Activated CD4-positive, alpha-beta T cell treated with anti-CD3 and anti-CD28 coated beads, Interleukin-2, amount 50 U/mL, for 24 hours (primary cell): ENCODE measurements at regions not wholly inside any gene's neighbourhood (a gene's known extent, or its start where the extent isn't known, plus 50 kb on each side); places are given as distances from the start of the nearest gene placed in this dataset.
"Not testable (repeated sequence)": the region's sequence is repeated elsewhere in the genome, so short reads cannot be mapped to it uniquely, and the experiment has no call there.

Experiments
- DNase-seq, 2 donors: peaks; one replicate each; pipeline ENCODE4 v3.0.0-alpha.2; 2020; ENCODE audit warnings: low read depth in 1 of 2, low spot score in 1 of 2

- DNase-seq: no peak
These were observed 62.6 kb downstream of the DUSP6 start for GRCh38 chr12:89289720-89290119.

- DNase-seq: no peak
These were observed 63.3 kb downstream of the DUSP6 start for GRCh38 chr12:89288959-89289358.

GRCh38 chr12:89286501-89286900 is 65.8 kb downstream of the DUSP6 start:
- DNase-seq: no peak

DNA sequence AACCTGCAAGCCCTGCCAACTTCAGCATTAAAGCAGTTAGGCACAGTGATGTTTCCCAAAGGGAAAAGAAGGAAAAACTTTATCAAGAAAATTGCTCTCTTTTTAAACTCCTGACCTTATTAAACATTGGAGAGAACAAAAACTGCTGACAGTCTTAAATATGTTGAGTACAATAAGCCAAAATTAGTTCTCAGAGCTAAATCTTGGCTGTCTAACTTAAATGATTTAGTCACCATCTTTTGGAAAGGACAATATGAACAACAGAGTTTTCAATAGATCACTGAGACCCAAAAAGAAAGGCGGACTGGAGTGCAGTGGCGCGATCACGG is 70.8 kb downstream of the DUSP6 start:
- DNase-seq: no peak

DNA sequence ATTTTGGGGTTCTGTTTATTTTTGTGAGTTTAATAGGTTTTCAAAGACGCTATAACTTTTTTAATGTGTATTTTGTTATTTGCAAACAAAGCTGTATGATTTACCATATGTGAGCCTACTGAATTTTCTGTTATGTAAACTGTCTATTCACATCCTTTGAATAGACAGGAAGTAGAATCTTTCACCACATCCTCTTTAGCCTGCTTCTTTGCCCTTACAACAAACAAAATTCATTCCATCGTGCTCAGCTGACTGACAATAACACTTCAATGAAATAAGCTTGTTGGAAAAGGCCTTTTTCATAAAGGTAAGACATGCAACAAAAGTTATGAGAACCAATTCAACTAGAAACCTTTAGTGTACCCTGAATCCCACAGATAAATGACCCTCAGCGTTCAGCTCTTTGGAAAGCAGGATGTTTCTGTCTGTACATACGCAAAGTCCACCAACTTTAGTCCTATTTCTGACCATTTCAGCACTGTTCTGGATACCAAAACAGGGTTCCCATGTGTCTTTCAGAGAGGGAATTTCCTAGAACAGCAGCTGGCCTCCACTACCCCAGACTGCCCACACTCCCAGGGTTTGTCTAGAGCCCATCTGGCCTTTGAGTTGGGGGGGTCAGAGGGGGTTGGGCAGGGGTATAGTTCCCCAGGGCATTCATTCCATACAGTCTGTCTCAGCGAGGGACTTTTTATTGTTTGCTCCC is 71.3 kb downstream of the DUSP6 start:
- no peak for DNase-seq

GRCh38 chr12:89279499-89279898 is 72.8 kb downstream of the DUSP6 start:
- DNase-seq: no peak

GRCh38 chr12:89278862-89279261 is 73.4 kb downstream of the DUSP6 start:
- no peak for DNase-seq

DNA sequence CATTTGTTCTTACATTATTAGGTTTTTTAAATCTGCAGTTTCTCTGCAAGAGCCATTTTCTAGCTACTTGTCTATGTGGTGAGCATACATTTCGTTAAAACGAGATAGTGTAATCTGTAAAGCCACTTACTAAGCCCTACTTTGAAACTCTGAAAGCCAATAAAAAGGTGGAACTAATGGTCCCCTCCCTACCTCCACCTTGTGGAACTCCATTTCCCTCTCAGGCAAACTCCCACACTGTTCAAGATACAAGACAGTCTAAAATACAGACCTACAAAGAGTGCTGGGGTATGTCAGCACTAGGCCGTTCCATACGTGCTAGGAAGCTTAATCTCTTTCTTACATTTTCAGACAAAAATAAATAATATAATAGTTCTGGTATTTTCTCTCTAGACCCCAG is 74.1 kb downstream of the DUSP6 start:
- DNase-seq: no peak

DNA sequence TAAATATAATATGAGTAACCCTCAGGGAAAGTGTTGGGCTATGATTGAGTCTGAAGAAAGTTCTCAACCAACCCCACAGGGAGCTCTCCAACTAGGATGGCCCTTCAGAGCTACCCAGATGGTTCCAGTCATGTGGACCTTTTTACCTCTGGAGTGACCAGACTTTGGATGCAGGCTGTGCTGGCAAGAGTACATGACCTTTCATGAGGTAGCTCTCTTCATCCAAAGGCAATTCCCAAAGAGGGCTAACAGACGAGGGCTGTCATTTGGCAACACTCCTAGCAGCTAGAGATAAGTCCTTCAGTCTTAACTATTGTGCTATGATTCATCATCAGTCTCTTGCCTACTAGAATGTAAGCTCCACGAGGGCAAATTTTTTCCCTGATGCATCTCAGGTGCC is 75.4 kb downstream of the DUSP6 start:
- no peak for DNase-seq

DNA sequence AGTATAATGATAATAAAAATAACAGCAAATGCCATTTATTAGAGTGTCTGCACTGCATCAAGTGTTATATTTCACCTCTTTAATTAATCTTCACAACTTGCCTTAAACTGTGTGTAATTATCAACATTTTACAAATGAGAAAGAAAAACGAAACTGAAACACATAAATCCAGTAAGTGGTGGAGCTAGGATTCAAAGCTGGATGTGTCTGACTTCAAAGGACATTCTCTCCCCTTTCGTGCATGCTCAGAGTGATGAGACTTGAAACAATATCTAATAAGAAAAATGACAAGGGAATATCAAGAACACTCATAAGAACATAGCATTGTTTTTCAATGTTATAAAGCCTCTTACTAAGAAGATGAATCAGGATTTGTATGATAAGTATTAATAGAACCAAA is 78.8 kb downstream of the DUSP6 start:
- no peak for DNase-seq

- DNase-seq: no peak
These were observed 81.8 kb downstream of the DUSP6 start for GRCh38 chr12:89270548-89270947.

GRCh38 chr12:89269174-89269573 is 83.1 kb downstream of the DUSP6 start:
- DNase-seq: no peak

- DNase-seq: no peak
These were observed 84.9 kb downstream of the DUSP6 start for GRCh38 chr12:89267404-89267803.

- DNase-seq: not testable (repeated sequence)
These were observed 85.6 kb downstream of the DUSP6 start for GRCh38 chr12:89266574-89267188.

- DNase-seq: no peak
These were observed 87.5 kb downstream of the DUSP6 start for GRCh38 chr12:89264837-89265236.

- DNase-seq: no peak
These were observed 88.4 kb downstream of the DUSP6 start for GRCh38 chr12:89263900-89264299.

GRCh38 chr12:89262855-89263552 is 89.3 kb downstream of the DUSP6 start:
- DNase-seq: no peak

- DNase-seq: no peak
These were observed 90.3 kb downstream of the DUSP6 start for GRCh38 chr12:89261982-89262381.

DNA sequence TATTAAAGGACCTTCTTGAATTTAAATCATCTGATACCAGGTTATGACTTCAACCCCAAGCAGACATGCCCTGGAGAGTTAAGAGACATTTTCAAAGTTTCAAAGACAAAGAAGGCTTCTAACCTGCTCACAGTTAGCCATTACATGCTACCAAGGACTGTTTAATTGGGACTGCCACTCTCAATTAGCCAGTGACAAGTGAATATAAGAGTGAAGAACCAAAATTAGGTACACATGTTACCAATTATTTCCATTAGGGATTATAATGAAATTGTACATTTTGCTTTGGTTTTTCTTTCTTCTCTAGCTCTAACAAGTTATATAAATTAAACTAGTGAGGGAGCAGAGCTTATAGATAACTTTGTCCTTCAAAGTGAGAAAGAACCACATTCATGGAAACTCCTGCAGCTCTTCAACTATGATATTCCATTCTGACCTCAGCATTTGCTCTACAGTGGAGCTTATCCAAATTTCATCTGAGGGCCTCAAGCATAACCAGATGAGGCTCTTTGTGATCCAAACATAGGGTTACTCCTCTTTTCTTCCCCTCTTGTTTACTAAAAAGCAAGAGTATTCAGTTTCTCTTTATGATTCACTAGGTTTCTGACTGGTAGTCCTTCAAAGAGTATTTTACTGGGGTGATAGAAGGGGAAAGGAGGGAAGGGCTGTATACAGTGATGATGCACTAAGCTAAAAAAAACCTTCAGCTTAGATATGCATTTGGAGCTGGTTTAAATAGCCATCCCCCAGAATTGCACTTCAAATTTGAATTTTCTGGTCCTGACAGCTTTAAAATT is 91.3 kb downstream of the DUSP6 start:
- no peak for DNase-seq

GRCh38 chr12:89259821-89260220 is 92.5 kb downstream of the DUSP6 start:
- no peak for DNase-seq

GRCh38 chr12:89258240-89258969 is 93.9 kb downstream of the DUSP6 start:
- DNase-seq: no peak
